Stimulated activated CD4-positive, alpha-beta T cell treated with anti-CD3 and anti-CD28 coated beads, Interleukin-2, amount 100 ng/mL, for 48 hours (primary cell): ENCODE measurements at regions not wholly inside any gene's neighbourhood (a gene's known extent, or its start where the extent isn't known, plus 50 kb on each side); places are given as distances from the start of the nearest gene placed in this dataset.
"Not testable (repeated sequence)": the region's sequence is repeated elsewhere in the genome, so short reads cannot be mapped to it uniquely, and the experiment has no call there.

Experiments used
- DNase-seq, 2 donors: peaks; one replicate each; pipeline ENCODE4 v3.0.0-alpha.2; 2020

DNA sequence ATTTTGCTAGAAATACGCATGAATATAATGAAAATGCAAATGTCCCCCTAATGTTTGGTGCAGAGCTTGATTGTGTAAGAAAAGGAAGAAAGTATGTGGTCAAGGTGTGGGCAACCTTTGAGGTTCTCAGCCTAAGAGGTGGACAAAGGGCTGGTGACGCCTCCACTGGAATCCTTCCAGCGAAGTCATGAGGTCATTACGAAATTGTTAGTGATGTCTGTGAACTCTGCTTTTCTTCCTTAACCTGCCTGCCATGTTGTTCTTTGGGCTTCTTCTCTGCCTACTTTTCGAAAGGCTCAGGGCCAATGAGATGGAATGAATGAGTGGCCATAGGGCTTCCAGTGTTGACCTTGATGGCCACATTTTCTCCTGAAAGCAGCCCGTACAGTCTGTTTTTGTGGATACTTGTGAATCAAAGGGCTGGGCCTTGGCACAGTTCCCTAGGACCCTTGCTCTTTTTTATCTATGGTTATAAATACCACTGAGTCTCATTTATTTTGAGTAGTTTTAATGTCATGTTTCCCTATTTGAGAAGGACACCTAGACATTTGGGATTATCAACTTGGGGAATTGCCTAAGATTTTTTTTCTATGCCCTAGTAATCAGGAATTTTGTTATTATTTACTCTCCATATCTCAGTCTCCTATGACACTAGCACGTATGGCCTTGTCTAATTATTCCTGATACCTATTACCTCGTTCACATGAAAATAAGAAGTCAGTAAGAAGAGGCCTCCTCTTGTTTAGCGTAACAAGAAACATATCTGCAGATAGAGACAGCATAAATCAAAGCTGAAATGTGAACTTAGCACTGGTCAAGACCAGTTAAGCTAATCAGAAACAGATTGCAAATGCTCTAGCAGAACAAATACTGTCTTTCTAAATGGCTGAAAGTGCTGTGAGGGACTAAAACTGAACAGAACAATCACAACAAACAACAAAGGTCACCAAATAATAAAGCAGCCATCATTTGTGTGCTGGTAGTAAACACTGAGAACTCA lies 334.6 kb downstream of the BCL2L11 start:
- DNase-seq: not testable (repeated sequence)

DNA sequence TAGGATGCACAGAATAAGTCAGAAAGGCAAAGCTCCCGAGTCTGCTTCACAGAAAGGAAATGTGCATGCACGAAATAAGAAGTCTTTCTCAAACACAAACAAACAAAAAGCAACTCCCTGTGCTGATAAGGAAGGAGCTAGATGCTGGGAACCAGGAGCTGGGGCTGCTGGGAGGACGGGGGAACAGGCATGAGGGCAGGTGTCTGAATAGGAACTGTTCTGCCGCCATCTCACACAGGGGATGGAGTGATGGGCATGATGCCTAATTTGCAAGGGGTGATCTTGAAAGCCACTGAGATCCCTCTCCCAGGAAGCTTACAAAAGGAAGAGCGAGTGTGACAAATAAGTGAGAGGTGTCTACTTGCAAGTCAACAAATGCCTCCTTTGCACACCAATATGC lies 336.5 kb downstream of the BCL2L11 start:
- DNase-seq: not testable (repeated sequence)

DNA sequence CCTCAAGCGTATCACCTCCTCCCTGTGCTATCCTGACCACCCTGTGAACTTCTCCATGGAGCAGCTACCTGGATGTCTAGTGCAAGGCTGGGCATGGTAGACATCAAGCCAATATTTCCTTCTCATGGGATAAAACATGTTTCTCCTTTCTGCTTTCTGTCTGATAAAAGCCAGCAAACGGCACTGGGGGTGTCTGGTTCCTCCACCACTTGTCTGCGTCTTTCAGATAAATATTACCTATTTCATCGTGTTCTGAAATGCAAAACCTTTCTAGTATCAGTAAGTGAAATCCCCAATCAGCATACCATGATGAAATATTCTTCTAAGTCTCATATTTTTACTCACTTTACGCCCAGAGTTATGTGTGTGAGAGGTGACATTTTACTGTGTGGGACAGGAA lies 340.2 kb downstream of the BCL2L11 start:
- not testable (repeated sequence) for DNase-seq

DNA sequence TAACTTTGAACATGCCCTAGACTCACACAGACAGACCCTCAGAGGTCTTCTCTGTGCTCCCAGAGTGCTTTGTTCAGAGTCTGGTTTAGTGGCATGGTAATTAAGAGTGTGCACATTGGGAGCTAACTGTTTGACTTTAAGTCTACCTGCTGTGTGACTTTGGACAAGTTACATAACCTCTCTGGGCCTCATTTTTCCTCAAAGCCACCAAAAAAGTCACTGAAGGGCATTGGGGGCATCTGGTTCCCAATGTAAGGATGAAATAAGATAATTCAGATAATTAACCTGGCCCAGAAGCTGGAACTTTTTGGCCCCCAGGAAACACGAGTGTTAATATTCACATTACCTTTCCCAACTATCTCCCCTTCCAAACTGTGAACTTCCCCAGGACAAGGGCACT lies 341.1 kb downstream of the BCL2L11 start:
- DNase-seq: not testable (repeated sequence)

DNA sequence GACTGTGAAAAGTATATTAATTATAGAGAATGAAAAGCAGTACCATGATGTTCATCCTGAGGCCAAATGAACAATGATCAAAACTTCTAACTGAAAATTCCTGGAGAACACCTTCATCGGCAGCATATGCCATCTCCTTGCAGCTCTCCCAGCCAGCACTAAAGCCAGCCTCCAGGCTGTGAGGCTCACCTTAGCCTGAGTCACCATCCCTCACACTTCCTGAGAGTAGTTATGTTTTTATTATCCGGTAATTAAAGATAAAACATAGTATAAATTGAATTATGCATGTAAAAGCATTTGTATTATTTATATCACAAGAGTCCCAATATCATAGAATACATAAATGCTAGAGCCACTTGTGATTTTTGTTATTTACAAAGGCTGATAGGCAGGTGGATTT lies 341.9 kb downstream of the BCL2L11 start:
- DNase-seq: not testable (repeated sequence)

DNA sequence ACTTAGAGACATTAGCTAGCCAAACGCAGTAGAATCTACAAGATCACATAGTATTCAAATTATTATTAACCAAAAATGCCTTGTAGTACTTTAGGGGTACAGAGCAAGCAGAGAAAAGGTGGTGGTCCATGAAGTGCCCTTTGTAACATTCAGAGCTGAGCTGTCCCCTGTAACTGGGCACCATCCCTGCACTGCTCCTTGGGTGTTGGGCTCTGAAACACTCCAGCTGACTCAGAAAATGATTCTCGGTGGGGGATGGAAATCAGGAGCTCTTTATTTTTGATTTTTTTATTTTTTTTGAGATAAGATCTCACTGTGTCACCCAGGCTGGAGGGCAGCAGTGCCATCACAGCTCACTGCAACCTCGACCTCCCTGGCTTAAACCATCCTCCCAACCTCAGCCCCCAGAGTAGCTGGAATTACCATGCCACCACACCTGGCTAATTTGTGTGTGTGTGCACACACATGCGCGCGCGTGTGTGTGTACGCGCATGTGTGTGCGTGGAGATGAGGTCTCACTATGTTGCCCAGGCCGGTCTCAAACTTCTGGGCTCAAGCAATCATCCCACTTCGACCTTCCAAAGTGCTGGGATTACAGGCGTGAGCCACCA lies 342.6 kb downstream of the BCL2L11 start:
- DNase-seq: not testable (repeated sequence)

DNA sequence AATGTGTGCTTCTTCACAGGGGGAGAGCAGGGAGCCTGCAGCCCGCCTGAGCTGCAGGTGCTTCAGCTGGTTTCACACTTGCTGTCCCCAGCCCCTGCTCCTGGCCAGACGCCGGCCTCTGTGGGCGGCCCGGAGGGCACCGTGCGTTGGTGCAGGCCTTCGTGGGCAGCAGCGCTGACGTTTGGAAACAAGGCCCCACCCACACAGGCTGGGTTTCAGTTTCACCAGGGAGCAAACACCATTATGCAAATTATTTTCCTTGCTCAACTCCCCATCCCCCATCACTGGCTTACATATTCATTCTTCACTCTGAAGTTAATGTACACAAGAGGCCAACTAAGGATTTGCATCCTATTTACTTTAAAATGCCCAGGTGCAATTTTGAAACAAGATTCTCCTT lies 343.2 kb downstream of the BCL2L11 start:
- DNase-seq: peak in 1 of 2 donors; percentile 28

DNA sequence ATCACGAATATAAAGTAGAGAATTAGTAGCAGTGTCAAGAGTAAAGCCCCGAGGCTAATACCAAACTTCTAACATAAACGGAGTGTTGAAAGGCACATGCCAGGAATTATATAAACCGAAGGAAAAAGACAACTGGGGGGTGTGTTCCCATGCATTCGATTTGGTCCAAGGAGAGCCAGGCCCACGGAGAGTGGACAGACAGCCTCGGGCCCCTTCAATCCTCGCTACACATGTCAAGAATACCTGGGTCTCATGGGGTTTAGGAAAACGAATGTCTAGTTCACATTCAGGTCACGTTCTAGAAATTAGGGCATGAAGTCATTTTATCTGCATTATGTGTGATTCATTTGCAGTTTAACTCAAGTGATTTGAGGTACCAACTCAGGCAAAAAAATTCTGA lies 343.7 kb downstream of the BCL2L11 start:
- not testable (repeated sequence) for DNase-seq

DNA sequence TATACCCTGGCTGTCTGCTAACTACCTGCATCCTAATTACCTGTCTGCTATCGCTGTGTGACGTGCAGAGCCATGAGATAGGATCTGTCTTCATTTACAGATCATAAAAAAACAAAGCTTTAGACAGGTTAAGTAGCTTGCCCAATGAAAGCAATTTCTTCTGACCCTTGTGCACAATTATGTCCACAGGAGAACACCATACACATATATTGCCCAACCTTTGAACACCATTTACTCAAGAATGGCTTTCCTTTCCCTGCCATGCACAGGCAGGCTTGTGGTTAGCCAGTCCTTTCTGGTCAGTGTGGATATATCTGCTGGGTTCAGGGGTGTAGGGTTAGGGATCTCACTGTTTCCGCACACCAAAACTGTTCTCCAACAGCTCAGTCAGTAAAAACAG lies 344.8 kb downstream of the BCL2L11 start:
- not testable (repeated sequence) for DNase-seq

DNA sequence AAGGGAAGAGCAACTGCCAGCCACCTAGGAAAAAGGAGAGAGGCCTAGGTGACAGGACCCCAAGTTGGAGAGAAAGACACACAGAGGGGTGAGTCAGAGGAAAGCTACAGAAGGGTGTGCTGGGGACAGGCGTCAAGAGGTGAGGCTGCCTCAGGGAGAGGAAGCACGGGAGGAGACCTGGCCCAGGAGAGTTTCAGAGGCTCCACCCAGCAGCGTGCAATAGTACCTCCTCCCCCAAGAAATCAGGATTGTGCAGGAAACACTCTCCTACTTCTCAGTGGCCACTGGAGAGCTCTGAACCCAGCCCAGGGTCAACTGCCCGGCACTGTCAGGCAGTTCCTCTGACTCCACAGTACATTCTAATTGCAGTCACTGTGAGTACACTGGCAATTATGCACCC lies 346.0 kb downstream of the BCL2L11 start:
- not testable (repeated sequence) for DNase-seq

DNA sequence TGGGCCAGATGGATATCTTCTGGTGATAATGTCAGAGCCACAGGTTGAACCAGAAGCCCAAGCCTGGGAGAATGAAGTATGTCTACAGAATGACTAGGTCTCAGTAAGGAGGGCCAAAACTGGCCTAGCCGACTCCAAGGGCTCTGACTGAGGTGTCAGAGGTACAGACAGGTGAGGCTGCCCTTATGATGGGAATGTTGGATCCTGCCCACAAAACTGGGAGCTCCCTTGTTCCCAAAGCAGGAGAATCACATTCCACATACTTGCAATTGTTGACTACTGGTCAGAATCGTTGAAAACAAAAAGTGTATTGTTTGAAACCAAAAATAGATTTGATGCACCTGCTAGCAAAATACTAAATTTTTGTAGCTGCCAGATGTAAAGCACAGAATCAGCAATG lies 350.2 kb downstream of the BCL2L11 start:
- DNase-seq: not testable (repeated sequence)

DNA sequence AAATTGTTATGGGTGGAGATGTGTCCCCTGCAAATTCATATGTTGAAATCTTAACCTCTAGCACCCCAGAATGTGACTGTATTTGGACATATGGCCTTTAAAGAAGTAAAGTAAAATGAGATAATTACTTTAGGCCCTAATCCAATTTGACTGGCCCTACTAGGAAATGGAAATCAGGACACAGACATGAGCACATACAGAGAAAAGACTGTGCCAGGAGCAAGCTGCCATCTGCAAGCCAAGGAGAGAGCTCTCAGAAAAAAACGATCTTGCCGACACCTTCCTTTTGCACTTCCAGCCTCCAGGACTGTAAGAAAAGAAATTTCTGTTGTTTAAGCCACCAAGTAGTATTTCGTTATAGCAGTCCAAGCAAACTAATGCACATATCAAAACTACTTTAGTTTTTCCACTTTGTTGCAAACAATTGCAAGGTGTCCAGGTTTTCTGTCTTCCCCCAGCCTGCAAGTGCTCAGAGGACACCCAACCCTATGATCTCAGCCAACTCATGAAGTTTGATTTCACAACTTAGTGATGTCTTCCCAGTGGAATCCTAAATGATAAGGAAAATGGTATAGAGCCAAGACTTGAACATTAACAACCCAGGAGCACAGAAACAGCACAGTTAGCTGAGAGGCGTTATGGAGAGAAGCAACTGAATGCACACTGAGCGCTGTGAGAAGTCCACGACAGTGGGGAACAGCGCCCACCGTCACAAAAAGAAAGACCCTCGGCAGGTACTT lies 351.2 kb downstream of the BCL2L11 start:
- not testable (repeated sequence) for DNase-seq

DNA sequence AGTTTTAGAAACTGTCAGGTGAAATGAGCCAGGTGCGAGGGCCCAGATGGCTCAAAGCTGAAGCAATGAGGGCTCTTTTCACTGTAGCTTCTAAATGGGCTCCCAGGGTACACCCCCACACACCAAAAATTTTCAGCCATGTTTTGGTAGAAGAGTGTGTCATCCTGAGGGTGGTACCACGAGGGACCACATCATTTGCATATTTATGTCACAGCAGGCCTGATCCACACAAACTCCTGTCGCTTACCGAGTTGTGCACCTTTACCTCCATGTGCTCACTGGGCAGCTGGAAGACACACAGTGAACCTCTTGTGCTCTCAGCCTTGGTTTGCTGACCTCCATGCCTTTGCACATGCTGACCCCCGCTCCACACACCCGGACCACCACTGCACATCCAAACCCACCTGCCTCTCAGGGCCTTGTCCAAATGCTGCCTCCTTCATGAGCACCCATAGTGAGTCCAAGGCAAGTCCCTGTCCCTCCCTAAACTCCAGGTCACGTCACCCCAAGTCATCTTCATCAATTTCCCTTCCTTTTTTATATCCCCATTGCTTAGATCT lies 352.2 kb downstream of the BCL2L11 start:
- DNase-seq: not testable (repeated sequence)

DNA sequence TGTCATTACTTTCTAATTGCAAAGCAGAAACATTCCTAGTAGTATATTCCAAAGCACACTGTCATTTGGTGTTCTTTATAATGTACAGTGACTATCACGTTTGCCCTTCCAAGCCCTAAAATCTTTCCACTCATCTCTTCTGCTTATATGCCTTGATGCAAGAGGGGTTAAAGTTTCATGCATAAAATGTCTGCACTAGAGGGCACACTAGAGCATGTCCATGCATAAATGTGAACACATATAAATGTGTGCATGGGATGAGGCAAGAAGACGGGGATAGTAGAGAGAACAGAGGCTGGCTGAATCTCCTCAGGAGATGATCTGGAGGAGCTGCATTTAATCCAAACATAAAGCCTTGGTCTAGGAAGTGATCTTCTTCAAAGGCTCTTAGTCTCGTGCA lies 352.8 kb downstream of the BCL2L11 start:
- DNase-seq: not testable (repeated sequence)

DNA sequence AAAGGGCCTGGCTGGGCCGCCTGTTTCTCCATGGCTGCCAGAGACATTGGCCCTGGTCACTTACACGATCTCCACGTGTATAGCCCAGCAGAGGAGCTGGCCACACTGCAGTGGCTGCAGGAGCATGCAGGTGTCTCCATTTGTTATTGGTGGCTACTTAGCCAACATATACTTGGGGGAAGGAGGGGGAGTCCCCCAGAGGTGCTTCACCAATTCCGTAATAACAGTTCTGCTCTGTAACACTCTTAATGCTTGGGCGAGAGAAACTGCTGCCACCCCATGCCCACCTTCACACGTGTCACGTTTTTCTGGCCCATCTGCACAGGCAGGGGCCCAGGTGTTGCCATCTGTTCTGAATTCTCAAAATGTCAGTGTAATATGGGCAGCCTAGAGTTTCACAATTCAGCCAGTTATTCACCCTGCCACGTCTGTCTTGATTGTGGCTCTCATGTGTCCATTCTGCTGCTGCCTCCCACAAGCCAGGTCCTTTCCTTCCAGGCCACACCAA lies 353.5 kb downstream of the BCL2L11 start:
- DNase-seq: not testable (repeated sequence)

DNA sequence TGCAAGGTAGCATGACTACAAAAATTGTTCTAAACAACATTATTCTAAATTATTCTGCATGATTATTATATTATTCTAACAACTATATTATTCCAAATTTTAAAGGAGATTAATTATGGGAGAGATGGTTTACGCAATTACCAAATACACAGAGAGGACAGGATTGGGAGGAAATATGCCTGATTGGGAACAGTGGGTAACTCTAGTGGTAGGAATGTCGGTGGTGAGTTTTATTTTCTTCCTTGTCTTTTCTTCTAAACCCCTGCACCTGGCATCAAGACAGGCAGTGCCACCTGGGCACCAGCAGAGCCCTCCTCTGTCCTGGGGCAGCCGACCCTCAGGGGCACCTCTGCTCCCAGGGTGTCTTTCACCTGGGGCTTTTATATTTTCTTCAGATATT lies 357.6 kb downstream of the BCL2L11 start:
- DNase-seq: not testable (repeated sequence)

DNA sequence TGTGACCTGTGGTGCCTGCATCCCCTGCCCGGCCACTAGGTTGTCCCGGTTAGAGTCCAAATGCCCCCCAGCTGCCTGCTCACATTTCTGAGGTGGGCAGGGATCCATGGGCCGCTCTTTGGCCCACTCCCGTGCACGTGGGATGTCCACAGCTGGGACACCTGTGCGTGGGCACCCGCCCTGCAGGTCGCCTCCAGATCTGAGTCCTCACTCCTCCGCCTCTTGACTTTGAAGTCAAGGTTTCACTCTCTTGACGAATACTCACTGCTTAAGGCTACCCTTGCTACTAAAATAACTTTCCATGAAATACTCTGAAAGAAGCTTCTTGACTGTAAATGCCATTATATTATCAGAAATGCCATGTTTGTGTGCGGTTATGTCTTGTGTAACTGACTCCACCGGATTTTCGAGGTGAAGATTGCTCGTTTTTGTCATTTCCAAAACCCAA lies 358.2 kb downstream of the BCL2L11 start:
- DNase-seq: not testable (repeated sequence)

DNA sequence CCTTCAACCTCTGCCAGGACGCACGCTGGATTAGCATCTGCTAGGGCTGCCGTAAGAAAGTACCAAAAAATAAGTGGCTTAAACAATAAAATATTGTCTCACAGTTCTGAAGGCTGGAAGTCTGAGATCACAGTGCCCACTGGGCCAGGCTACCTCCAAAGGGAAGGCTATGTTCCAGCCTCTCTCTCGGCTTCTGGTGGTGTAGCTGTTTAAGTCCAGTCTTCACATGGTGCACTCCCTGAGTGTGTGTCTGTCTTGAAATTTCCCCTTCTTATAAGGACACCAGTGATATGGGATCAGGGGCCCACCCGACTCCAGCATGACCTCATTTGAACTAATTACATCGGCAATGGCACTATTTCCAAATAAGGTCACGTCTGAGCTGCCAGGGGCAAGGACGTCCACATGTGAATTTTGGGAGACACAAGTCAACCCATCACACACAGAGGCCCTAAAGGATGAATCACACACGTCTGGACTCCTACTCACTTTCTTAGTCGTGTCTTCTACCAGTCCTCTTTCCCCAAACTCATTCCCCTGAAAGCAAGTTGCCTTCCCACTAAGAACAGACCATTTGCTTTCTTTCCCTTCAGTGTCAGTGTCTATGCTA lies 359.4 kb downstream of the BCL2L11 start:
- not testable (repeated sequence) for DNase-seq

DNA sequence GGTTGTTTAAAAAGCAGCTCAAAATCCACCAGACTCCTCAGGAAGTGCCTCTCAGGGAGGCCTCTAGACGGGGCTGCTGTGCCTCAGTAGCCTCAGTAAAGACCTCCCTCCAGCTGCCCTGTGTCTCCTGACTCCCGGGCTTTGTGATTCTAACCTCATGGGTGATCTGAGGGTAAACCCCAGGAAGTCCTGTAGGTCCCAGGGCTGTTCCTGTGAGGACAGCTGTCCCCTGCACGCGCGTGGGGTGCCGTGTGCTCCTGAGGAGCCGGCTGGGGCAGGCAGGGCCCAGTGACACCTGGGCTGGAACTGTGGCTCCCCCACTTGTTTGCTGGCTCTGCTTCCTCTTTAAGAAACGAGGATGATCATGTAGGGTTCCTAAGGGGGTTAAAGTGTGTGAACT lies 359.9 kb downstream of the BCL2L11 start:
- DNase-seq: not testable (repeated sequence)

DNA sequence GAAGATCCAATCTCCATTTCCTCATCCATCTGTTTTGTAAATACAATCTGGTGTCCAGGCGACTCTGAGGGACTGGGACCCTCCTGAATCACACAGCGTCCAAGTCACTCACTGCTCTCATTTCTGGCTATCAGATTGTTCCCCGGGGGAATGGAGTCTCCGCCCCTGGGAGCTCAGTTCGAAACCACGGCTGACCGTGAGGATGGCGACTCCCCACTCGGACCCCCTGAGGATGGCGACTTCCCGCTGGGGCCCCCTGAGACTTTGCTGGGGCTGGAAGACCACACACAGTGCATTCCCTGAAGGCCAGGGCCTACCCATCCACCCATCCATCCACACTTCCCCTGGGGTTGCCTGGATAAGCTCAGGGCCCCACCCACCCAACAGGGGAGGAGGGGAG lies 360.5 kb downstream of the BCL2L11 start:
- DNase-seq: not testable (repeated sequence)

DNA sequence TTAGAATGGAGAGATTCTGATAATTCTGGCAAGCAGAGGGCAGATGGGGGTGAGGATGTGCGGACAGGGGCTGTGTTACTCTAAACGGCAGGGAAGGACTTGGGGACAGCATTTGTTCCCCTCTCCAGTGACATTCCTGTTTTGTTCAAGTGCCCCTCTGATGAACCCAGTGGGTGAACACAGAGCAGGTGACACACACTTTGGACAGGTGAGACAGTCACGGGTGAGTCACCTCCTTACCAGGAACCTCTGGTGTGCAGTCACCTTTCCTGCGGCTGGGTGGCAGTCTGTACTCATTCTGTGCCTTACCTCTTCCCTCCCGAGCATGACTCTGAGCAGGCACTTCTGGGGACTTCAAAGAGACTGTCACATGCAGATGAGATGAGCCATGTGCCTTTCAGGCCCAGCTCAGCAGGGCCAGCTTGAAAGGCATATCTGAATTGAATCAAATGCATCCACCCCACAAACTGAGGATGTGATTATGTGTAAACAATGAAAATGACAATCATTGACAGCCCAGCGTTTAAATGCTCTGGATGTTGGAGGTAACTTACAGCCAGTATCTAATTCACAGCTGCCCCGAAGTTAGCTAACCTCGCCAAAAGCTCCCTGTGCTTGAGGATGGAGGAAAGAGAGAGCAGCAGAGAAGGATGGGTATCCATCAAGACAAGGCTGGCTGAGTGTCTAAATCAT lies 362.4 kb downstream of the BCL2L11 start:
- DNase-seq: not testable (repeated sequence)
